ENCODE measurements at regions not wholly inside any gene's neighbourhood (a gene's known extent, or its start where the extent isn't known, plus 50 kb on each side); places are given as distances from the start of the nearest gene placed in this dataset.
"Not testable (repeated sequence)": the region's sequence is repeated elsewhere in the genome, so short reads cannot be mapped to it uniquely, and the experiment has no call there.

DNA sequence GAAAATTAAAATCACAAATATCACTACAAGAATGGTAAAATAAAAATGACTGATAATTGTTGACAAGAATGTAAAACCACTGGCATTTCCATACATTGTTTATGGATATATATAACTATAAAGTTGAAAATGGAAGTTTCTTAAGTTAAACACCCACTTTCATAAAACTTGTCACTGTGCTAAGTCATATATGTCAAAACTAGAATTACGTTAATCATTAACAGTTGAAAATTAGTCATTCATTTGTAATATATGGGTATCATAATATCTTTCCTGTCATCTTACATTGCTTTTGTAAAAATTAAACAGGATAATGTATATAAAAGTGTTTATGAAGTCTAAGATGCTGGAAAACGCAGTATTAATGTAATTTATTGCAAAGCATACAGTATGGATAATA, 1398.6 kb upstream of the ALCAM start:
- no peak for DNase-seq (ENCODE audit: low read depth in 2 of 2)

DNA sequence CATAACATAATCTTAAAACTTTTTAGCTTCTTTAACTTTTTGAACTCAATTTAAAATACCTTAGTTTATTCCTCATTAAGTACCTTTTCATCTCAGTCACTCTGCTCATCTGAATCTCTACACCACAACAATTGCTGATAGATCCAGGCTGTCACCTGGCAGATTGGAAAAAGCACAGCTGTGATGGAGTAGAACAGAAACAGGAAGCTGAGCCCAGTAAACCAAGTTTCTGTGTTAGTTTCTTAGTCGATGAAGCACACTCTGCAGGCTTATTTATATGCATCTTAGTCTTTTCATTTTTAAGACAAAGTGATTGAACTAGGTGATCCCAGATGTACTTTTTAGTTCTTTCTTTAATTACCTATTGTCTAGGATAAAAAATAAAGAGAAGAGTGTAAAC, 1398.0 kb upstream of the ALCAM start:
- no peak for DNase-seq (ENCODE audit: low read depth in 2 of 2)

DNA sequence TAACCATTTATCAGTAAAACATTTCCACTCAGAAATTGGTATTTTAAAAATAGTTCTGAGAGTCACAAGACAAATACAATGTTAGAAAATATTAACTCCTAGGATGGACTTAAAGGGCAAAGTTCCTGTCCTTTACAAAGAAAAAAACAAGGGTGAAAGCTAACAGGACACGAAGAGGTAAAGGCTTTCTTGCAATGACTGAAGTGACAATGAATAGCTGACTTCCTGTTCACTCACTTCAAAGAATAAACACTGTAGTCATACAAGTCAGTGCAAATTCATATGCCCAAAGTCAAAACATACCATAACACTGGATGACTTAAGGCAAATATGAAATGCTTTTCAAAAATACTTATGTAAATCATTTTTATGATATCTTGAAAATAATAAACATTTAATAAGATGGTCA, 1389.8 kb upstream of the ALCAM start:
- DNase-seq (ENCODE audit: low read depth in 2 of 2), result no peak

DNA sequence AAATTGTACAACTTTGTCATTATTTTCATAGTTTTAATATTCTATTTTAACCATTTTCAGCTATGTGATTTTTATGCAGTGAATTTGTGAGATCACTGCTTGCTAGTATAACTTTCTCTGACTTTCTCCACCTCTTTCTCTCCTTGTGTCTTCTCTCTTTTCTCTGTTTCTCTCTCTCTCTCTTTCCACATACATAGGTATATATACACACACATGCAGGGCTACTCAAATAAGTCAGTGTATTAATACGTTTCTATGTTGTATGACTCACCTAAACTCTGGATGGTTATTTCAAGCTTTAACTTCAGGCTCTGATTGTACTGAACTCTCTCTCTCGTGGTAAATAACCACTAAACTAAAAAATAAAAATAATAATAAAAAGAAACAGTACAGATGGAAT, 1389.3 kb upstream of the ALCAM start:
- no peak for DNase-seq (ENCODE audit: low read depth in 2 of 2)

DNA sequence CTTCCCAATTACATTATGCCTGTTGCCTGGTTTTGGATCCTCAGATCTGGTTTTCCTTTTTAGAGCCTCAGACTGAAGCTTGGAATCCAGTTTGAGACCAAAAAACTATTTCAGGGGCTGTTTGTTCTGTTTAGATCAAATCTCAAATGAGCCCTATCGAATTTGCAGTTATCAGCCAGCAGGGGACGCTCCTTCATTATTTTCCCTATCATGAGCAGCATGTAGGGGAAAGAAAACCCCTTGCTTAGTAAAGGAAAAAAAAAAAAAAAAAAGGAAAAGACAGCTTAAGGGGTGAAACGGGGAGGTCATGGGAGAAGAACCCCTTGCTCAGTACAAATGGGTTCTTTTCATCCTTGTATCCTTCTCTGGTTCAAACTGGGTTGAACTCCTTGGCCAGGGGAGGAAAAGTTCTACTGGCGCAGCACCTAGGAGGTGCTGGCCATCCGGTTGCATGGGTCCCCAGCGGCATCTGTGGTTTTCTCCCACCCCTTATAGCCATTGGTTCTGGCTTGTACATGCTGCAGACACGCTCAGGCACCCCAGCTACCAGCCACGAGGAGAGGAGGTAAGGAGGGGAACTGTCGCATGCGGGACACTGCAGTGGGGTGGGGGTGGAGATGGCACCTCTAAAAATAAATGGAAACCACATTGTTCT, 1375.1 kb upstream of the ALCAM start:
- peak in 1 of 2 experiments; percentile 3 for DNase-seq (ENCODE audit: low read depth in 2 of 2)

DNA sequence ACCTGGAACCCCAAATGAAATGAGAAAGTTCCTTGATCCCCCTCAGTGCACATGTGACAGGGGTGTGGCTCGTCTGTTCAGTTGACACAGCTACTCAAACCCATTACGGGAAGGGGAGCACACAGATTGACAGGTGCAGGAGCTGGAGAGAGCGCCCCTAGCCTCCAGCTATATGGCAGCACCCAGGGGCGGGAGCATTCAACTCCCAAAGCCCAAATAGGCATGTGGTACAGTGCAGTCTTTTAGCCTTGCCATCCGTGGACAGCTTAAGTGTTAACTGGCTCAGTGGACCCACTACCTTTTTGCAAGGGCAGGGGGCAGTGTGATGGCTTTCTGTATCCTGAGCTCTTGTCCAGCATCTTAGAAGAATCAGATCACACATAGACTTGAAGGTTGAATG, 1374.2 kb upstream of the ALCAM start:
- no peak for DNase-seq (ENCODE audit: low read depth in 2 of 2)

DNA sequence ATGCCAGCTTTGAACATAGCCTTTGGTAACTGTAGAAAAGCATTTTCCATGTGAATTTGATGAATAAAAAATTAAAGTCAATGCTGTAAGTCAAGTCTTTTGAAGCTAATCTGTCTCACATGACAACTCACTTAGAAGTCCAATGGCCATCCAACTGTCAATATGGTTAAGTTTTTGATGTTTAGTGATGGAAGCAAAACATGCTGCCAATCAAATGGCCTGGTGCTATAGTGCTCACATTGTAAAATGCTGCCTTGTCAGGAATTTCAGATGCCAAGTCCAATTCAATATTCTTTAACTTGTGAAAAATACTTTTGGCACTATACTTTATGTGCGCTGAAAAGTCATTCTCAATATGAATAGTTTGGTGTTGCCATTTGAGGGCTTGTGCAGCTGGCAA, 1361.8 kb upstream of the ALCAM start:
- no peak for DNase-seq (ENCODE audit: low read depth in 2 of 2)

DNA sequence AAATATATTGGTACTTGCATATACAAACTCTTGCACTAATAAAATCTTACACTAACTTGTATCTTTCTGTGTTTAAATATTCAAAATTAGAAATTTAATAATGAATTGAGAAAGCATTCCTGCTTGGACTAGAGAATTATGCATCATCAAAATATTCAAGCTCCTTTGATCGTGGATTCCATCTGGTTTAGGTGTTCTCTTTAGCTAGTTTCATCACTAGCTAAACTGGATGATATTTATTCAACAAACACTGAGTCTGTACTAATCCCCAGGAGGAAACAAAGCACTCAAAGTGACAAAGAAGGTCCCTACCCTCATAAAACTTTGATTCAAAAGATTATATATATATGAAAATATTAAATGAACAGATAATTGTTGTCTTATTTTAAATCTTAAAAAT, 1360.9 kb upstream of the ALCAM start:
- no peak for DNase-seq (ENCODE audit: low read depth in 2 of 2)

DNA sequence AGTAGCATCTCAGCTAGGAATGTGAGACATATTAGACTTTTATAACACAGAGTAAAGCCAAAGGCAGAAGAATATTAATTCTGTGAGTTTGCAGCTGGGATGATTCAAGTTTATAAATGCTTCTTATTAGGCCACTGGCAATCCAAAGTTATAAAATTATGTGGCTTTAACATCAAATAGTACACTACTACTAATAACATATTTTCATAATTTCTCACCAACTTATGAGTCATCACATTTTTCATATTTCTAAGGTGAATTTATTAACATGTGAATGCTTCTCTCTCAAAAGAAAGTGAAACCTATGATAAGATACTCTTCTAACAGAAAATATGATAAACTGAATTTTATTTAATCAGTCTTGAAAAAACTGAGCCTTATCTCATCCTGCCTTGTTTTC, 1348.2 kb upstream of the ALCAM start:
- DNase-seq (ENCODE audit: low read depth in 2 of 2), result no peak

DNA sequence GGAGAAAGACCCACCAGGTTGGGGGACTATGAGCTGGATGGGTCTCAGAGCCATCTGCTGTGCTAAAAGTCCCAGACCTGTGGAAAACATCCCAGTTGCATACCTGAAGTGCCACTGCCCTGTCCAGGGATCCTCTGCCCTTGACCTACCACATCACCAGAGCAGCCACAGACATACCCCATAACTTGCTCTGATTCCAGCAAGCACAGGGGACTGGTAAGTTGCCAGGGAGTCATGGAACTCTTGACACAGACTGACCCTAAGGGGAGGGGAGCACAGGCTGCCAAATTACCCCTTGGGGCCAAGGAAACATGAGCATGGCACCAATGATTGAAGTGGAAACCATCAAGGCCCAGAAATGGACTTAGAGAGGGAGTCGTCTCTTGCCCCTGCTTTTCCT, 1335.1 kb upstream of the ALCAM start:
- no peak for DNase-seq (ENCODE audit: low read depth in 2 of 2)

DNA sequence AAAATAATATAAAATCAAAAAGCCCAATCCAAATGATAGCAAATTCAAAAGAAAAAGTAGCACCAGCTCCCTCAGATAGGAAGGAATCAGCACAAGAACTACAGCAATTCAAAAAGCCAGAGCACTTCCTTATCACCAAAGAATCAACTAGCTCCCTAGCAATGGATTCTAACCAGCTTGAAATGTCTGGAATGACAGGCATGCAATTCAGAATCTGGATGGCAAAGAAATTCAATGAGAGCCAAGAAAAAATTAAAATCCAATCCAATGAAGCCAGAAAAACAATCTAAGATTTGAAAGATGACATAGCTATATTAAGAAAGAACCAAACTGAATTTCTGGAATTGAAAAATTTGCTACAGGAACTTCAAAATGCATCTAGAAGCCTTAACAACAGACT, 1334.4 kb upstream of the ALCAM start:
- peak in 1 of 2 experiments; percentile 4 for DNase-seq (ENCODE audit: low read depth in 2 of 2)

DNA sequence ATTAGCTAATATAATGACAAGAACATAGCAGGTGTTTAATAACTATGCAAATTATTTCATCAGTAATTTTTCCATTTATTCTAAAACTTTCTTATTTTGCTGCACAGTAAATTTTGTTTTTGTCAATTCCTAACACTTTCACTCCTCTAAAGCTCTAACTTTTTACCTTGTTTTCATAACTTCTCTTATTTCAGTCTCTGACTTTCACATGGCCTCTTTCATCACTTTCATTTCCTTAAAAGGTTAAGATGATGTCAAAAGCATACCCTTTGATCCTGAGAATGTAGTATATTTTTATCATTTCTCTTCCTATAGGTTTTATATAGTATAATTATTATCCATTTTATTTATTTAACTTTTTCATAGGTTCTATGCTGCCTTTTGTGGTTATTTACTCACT, 1325.8 kb upstream of the ALCAM start:
- no peak for DNase-seq (ENCODE audit: low read depth in 2 of 2)

DNA sequence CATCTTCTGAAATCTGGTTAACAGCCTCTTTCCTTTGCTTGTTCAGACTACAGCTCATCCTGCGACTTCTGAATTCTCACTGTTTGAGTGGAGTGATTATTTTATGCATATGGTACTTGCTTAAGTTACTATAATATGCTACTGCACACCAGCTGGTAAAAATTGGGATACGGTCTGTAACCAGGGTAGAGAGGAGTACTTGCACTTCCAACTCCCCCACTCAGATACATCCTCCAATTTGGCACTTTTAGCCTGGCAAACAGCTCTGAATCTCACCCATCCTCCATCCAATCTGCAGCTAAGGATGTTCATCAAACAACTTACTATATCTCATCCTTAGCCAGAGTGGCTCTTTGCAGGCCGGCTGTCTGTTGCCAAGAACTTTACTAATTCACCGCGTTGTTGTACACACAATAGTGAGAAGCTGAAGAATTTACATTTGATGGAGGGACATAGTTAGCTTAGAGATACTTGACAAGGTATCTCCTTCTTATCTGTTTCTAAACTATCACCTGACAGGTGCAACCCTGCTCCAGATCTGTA, 1323.6 kb upstream of the ALCAM start:
- not testable (repeated sequence) for DNase-seq (ENCODE audit: low read depth in 2 of 2)

DNA sequence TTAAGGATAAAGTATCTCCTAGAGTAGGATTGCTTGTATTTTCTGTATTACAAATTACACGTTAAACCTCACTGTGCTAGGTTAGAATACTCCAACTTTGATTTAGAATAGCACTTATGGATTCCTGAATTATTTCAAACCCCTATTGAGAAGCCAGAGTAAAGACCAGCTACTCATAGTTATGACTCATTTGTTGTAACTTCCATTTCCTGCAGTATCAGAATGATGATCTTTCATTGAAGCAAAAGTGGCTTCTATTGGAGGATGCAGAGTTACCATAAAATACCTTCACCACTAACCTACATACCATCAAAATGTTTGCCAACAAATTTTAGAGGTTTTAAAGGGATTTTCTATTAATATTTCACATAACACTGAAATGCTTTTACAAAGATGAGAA, 1322.7 kb upstream of the ALCAM start:
- DNase-seq (ENCODE audit: low read depth in 2 of 2), result no peak

DNA sequence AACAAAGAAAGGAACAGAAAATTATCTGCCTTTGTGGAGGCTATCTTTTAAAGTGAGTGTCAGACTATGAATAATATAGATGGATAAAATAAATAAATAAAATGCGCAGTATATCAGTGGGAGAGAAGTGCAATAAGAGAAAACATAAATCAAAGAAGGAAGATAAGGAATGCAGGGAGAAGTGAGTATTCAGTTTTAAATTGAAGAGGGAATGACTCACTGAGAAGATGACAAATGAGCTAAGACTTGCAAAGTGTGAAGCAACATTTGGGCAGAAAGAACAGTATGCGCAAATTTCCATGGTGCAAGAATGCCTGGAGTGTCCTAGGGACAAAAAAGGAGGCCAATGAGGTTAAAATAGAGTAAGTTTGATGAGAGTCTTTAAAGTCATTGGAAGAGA, 1300.1 kb upstream of the ALCAM start:
- DNase-seq (ENCODE audit: low read depth in 2 of 2), result peak; percentile 28 to 33

DNA sequence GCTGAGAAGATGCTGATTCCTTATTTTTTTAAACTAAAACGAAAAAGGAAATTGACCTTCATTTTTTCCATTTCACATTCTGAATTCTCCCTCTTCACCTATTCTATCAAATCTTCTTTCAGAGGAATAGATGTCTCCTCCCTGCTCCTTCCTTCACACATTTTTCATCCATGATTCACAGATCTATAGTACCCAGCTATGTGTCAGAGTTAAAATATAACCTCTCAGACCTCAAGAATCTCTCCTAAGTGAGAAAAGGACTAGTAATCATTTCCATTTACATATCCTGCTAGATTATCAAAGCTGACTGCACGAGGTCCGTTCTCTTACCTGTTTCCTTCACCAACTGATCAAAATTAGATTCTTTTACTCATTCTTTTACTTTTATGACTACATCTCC, 1297.6 kb upstream of the ALCAM start:
- peak in 1 of 2 experiments; percentile 9 for DNase-seq (ENCODE audit: low read depth in 2 of 2)

DNA sequence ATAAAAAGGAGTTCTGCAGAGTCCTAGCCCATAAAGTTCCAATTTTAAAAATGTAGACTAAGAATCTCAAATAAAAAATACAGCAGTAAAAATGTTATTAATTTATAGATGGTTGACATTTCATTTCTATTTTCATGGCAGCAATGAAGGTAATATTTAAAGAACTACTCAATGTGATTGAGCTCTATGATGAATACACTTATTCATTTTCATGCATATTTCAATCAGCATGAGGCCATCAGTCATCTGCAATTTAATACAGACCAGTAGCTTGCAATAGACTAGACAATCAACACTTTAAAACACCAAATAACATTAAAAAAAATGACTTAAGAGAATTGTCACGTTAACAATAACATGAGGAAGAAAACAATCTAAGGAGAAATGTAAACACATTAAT, 1295.8 kb upstream of the ALCAM start:
- no peak for DNase-seq (ENCODE audit: low read depth in 2 of 2)

DNA sequence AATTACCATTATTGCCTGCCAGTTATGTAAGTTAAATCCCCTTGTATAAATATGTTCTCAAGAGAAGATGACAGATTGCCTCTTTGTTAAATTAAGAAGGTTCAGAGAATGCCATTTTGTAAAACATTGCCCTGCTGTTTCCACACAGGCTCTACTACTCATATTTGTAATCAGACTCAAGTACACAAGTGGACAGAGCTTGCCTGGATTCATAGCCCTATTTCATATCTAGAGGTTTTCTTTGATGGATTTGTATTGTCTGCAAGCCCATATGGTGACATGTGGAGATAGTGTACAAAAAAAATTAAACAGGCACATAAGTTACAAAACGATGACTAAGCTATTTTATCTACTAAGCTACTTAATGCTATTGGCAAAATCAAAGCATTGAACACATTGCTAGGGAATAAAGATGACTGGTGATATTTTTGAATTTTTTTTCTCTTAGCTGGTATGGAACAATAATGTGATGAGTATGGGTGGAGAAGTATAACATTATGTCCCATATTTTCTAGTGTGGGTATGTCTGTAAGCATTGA, 1286.6 kb upstream of the ALCAM start:
- DNase-seq (ENCODE audit: low read depth in 2 of 2), result no peak

DNA sequence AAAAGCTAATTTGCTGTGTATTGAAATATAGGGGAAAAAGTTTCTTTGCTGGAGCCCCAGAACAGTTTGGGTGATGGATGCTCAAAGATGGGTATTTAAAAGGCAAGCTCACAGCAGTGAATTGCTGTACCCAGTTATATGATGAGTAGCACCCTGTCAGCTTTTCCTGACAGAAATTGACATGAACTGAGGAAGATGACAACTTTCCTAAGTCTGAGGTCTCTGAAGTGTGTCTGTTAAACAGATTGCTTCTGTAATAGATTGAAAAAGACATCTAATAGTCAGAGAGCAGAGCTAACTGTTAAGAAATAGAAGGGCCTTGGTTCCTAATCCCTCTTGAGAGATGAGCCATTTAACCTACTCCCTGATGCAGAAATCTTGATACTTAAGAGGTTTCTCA, 1278.0 kb upstream of the ALCAM start:
- DNase-seq (ENCODE audit: low read depth in 2 of 2), result no peak

DNA sequence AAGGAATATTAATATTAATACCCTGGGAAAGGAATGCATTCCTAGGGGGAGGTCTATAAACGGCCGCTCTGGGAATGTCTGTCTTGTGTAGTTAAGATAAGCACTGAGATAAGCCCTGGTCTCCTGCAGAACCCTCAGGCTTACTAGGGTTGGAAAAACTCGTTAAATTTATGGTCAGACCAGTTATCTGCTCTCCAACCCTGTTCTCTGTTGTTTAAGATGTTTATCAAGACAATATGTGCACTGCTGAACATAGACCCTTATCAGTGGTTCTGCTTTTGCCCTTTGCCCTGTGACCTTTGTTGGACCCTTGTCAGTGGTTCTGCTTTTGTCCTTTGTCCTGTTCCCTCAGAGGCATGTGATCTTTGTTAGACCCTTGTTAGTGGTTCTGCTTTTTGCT, 1276.7 kb upstream of the ALCAM start:
- DNase-seq (ENCODE audit: low read depth in 2 of 2), result not testable (repeated sequence)

DNA sequence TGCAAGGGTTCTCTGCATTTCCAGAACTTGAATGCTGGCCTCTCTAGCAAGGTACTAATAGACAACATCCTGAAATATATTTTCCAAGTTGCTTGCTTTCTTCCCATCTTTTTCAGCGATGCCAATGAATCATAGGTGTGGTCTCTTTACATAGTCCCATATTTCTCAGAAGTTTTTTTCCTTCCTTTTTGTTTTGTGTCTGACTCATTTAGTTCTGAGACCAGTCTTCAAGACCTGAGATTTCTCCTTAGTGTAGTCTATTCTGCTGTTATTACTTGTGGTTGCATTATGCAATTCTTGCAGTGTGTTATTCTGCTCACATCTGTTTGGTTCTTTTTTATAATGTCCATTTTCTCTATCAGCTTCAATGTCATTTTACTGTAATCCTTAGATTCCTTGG, 1265.0 kb upstream of the ALCAM start:
- peak in 1 of 2 experiments; percentile 1 for DNase-seq (ENCODE audit: low read depth in 2 of 2)

DNA sequence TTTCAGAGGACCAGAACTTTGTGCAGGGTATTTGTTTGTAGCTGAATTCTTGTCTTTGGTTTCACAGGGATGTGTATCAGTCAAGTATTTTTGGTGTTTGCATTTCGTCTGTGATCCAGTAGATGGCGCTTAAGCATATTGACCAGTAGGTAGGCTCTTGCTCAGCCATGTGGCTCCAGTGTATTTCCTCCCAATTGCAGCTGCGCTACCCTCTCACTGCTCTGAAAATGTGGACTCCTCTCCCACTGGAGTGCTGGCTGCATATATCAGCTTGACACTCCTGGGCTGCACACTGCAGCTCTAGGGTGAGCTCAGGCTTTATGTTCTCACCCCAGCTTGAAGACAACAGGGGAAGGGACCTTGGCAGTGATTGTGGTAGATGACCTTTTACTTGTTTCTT, 1264.3 kb upstream of the ALCAM start:
- peak; percentile 28 to 38 for DNase-seq (ENCODE audit: low read depth in 2 of 2)

DNA sequence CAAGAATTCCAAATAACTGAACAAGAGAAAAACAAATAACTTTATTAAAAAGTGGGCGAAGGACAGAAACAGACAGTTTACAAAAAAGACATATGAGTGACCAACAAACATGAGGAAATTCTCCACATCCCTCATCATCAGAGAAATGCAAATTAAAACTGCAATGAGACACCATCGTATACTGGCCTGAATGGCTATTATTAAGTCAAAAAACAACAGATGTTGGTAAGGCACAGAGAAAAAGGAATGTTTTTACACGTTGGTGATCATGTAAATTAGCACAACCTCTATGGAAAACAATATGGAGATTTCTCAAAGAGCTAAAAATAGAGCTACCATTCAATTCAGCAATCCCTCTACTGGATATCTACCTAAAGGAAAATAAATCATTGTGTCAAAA, 1260.4 kb upstream of the ALCAM start:
- no peak for DNase-seq (ENCODE audit: low read depth in 2 of 2)

DNA sequence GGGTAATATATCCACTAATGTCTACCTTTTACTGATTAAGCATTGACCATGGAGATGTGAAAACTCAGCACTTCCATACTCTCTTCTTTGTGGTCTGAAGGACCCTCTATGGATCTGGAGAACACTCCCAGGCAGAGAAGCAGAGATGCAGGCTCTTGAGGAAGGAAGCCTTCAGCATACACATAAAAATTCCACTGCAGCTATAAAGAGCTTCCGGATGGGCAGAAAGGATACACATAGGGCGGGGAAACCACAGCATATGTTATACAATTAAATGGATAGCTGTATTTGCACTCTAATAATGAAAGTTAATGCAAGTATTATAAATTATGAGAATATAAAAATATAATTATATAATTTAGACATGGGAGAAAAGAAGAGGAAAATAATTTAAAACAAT, 1258.2 kb upstream of the ALCAM start:
- DNase-seq (ENCODE audit: low read depth in 2 of 2), result no peak

Data from fibroblast of skin of left biceps (primary cell).